Astrocyte of the spinal cord (primary cell): ENCODE measurements at regions not wholly inside any gene's neighbourhood (a gene's known extent, or its start where the extent isn't known, plus 50 kb on each side); places are given as distances from the start of the nearest gene placed in this dataset.

ENCODE experiments used
- DNase-seq: peaks from one replicate; pipeline ENCODE4 v3.0.0; 2011; ENCODE audit warnings: low read depth, low spot score
- H3K4me3 ChIP-seq: 2 replicates; pipeline ENCODE4 v1.5.1; 2011; ENCODE audit warnings: low read depth, mild to moderate bottlenecking, low read length, moderate library complexity
- in situ Hi-C: cut with HindIII; loops from 2 replicates; pipeline ENCODE4 v1.10.0; 2017; ENCODE audit warnings: low sequenced_read_pairs
- TF ChIP-seq, protein P1 (sequence below): IDR thresholded peaks from 2 replicates; pipeline ENCODE4 v1.5.1; 2012; ENCODE audit warnings: low read depth, mild to moderate bottlenecking, low read length, inconsistent platforms

DNA sequence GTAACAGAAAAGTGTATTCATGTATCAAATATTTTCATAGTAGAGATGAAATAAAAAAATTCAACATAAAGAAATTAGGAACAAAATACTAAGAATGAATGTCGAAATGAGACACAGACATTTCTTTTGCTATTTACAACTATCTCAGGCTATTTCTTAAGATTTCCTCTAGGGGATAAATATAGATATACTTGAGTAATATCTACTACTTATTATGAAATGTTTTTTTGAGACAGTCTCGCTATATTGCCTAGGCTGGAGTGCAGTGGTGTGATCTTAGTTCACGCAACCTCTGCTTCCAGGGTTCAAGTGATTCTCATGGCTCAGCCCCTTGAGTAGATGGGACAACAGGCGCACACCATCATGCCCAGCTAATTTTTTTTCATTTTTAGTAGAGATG, 326.1 kb downstream of the RNF144A start:
- no peak overlapping the region for H3K4me3 ChIP-seq
- TF ChIP-seq, protein P1, sequence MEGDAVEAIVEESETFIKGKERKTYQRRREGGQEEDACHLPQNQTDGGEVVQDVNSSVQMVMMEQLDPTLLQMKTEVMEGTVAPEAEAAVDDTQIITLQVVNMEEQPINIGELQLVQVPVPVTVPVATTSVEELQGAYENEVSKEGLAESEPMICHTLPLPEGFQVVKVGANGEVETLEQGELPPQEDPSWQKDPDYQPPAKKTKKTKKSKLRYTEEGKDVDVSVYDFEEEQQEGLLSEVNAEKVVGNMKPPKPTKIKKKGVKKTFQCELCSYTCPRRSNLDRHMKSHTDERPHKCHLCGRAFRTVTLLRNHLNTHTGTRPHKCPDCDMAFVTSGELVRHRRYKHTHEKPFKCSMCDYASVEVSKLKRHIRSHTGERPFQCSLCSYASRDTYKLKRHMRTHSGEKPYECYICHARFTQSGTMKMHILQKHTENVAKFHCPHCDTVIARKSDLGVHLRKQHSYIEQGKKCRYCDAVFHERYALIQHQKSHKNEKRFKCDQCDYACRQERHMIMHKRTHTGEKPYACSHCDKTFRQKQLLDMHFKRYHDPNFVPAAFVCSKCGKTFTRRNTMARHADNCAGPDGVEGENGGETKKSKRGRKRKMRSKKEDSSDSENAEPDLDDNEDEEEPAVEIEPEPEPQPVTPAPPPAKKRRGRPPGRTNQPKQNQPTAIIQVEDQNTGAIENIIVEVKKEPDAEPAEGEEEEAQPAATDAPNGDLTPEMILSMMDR = no peak
- no peak for DNase-seq
- in situ Hi-C loops = no loop called here

GRCh38 chr2:7256377-7256776, 339.2 kb downstream of the RNF144A start:
- in situ Hi-C loops = no loop called here
- TF ChIP-seq, protein P1 = no peak
- H3K4me3 ChIP-seq = no peak overlapping the region
- DNase-seq = no peak

GRCh38 chr2:7262727-7263126, 345.5 kb downstream of the RNF144A start:
- in situ Hi-C loops = no loop called here
- no peak for DNase-seq
- H3K4me3 ChIP-seq = no peak overlapping the region
- TF ChIP-seq, protein P1 = no peak

DNA sequence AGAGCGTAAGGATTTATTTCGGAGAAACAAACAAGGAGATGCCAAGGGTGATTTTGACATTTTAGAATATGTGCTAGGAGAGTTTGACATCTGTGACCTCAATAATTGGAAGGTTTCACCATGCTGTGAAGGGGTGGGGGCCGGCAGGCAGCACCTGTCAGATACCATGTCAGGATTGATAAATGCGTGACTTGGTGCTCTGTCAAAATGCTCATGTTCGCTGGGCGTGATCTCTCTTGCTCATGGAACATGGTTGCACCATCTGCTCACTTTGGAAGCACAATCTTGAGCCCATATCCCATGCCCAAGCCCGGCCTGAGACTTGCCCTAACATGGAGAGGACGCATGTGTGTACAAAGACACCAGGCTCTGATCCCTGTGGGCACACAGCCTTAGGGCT, 347.6 kb downstream of the RNF144A start:
- TF ChIP-seq, protein P1 = no peak
- in situ Hi-C loops = no loop called here
- DNase-seq = no peak
- H3K4me3 ChIP-seq = no peak overlapping the region

DNA sequence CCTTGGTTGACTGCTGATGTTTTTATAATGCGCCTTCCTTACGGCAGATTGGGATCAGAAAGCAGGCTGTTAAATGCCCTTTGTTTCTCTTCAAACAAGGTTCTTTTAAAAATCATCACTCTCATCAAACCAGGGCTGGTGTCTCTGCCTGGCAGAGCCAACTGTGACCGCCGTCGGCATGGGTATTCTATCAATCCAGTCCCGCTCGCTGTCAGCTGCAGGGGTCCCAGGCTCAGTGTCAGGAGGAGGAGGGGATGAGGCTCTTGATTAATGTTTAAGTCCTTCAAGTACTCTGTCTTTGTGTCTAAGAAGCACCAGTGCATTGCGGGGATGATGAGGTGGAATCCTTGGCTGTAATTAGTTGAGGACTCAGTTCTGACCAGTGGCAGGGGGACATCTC, 348.1 kb downstream of the RNF144A start:
- H3K4me3 ChIP-seq = no peak overlapping the region
- in situ Hi-C loops = no loop called here
- TF ChIP-seq, protein P1 = no peak
- no peak for DNase-seq

GRCh38 chr2:7269106-7269643, 352.0 kb downstream of the RNF144A start:
- in situ Hi-C loops = no loop called here
- TF ChIP-seq, protein P1 = no peak
- no peak for DNase-seq
- H3K4me3 ChIP-seq = no peak overlapping the region

- no peak overlapping the region for H3K4me3 ChIP-seq
- in situ Hi-C loops = no loop called here
- TF ChIP-seq, protein P1 = no peak
- no peak for DNase-seq
Observed at GRCh38 chr2:7270011-7270431, 352.8 kb downstream of the RNF144A start.
